Epidermal melanocyte (primary cell): ENCODE measurements at regions not wholly inside any gene's neighbourhood (a gene's known extent, or its start where the extent isn't known, plus 50 kb on each side); places are given as distances from the start of the nearest gene placed in this dataset.
A peak's percentile ranks its signal among the peaks of the same experiment; 100 is the strongest.

Experiments
- DNase-seq: peaks from one replicate; pipeline ENCODE4 v3.0.0; 2011; ENCODE audit warnings: low spot score; ENCODE audit not compliant: insufficient read length

GRCh38 chr7:116310141-116310540, 99.8 kb downstream of the TES start:
- no peak for DNase-seq

GRCh38 chr7:116311259-116311658, 100.9 kb downstream of the TES start:
- DNase-seq, result no peak

GRCh38 chr7:116311816-116312471, 101.6 kb downstream of the TES start:
- DNase-seq, result no peak

- no peak for DNase-seq
Measured at GRCh38 chr7:116315293-116315692, 105.0 kb downstream of the TES start.

- DNase-seq, result no peak
Measured at GRCh38 chr7:116315803-116316202, 105.5 kb downstream of the TES start.

GRCh38 chr7:116316838-116317628, 106.7 kb downstream of the TES start:
- peak; percentile 65 for DNase-seq

GRCh38 chr7:116317907-116318306, 107.6 kb downstream of the TES start:
- no peak for DNase-seq

GRCh38 chr7:116322541-116322940, 112.2 kb downstream of the TES start:
- DNase-seq, result no peak

- no peak for DNase-seq
Measured at GRCh38 chr7:116324582-116324981, 114.2 kb downstream of the TES start.

- DNase-seq, result no peak
Measured at GRCh38 chr7:116325517-116325916, 115.2 kb downstream of the TES start.

GRCh38 chr7:116327135-116327534, 116.8 kb downstream of the TES start:
- no peak for DNase-seq

- DNase-seq, result no peak
Measured at GRCh38 chr7:116327752-116328151, 117.4 kb downstream of the TES start.

- DNase-seq, result no peak
Measured at GRCh38 chr7:116328161-116328560, 117.8 kb downstream of the TES start.

- no peak for DNase-seq
Measured at GRCh38 chr7:116329686-116330503, 119.6 kb downstream of the TES start.

- DNase-seq, result peak; percentile 22
Measured at GRCh38 chr7:116331020-116331419, 120.7 kb downstream of the TES start.

GRCh38 chr7:116332766-116333165, 122.4 kb downstream of the TES start:
- DNase-seq, result no peak

- no peak for DNase-seq
Measured at GRCh38 chr7:116334555-116334954, 124.2 kb downstream of the TES start.

GRCh38 chr7:116337018-116337417, 126.7 kb downstream of the TES start:
- no peak for DNase-seq

GRCh38 chr7:116337800-116338199, 127.5 kb downstream of the TES start:
- no peak for DNase-seq

GRCh38 chr7:116339564-116339963, 129.2 kb downstream of the TES start:
- DNase-seq, result no peak

- no peak for DNase-seq
Measured at GRCh38 chr7:116340201-116340847, 130.0 kb downstream of the TES start.
